T-helper 1 cell treated with Interleukin-12 subunit alpha and Interleukin-12 subunit beta and Interleukin-4 antibody, amounts not matched to agents 30 μg/mL and 1 μg/mL, for 36 hours (primary cell): ENCODE measurements at regions not wholly inside any gene's neighbourhood (a gene's known extent, or its start where the extent isn't known, plus 50 kb on each side); places are given as distances from the start of the nearest gene placed in this dataset.
"Not testable (repeated sequence)": the region's sequence is repeated elsewhere in the genome, so short reads cannot be mapped to it uniquely, and the experiment has no call there.

Source experiments
- H3K27ac Mint-ChIP-seq: one replicate; pipeline ENCODE4 v1.8.0; 2021; ENCODE audit warnings: mild to moderate bottlenecking, mixed read lengths
- H3K27me3 Mint-ChIP-seq: one replicate; pipeline ENCODE4 v1.8.0; 2021; ENCODE audit warnings: low read depth, mixed read lengths
- H3K36me3 Mint-ChIP-seq: one replicate; pipeline ENCODE4 v1.8.0; 2021; ENCODE audit warnings: low read depth, mixed read lengths
- H3K4me1 Mint-ChIP-seq: one replicate; pipeline ENCODE4 v1.8.0; 2021; ENCODE audit warnings: low read depth, mixed read lengths
- H3K4me3 Mint-ChIP-seq: one replicate; pipeline ENCODE4 v1.8.0; 2021; ENCODE audit warnings: mild to moderate bottlenecking, moderate library complexity, mixed read lengths
- H3K9me3 Mint-ChIP-seq: one replicate; pipeline ENCODE4 v1.8.0; 2021; ENCODE audit warnings: mixed read lengths

DNA sequence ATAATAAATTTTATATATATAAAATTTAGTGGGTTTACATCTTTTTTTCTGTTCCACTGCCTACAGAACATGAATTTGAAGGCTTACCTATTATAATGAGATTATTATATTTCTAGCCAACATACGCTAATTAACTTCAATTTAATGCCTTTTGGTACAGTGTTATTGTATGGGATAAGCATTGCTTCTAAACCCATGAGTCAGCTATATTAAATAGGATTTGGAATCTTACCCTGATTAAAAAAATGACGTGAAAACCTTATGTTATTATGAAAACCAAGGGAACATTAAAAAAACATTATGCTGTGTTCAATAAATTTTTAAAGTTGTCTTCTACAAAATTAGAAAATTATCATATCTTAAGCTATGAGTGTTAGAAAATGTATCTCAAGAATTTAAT lies 334.0 kb upstream of the RGS17 start:
- Mint-ChIP-seq H3K27ac (no peak overlapping the region), H3K27me3 (no peaks in the 10 kb centered on the region), H3K9me3 (no peaks in the 10 kb centered on the region), H3K36me3 (no peaks in the 10 kb centered on the region), H3K4me1 (no peaks in the 10 kb centered on the region), H3K4me3 (no peak overlapping the region)

DNA sequence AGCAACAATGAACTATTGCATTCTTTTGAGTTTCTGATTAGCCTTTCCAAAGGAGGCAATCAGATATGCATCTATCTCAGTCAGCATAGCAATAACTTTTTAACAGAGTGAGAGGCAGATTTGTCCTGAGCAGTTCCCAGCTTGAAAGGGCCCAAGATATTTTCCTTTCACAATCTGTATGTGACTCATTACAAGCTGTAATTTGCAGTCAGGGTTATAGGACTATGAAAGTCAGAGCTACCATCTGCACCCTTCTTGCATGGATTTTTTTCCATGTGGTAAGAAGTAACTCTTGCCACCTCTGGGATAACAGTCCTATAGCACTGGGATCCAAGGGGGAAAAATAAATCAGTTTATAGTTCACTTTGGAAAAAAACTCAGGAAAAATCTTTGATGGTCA lies 318.2 kb upstream of the RGS17 start:
- Mint-ChIP-seq H3K9me3 (no peaks in the 10 kb centered on the region), H3K27me3 (no peaks in the 10 kb centered on the region), H3K4me3 (no peak overlapping the region)

DNA sequence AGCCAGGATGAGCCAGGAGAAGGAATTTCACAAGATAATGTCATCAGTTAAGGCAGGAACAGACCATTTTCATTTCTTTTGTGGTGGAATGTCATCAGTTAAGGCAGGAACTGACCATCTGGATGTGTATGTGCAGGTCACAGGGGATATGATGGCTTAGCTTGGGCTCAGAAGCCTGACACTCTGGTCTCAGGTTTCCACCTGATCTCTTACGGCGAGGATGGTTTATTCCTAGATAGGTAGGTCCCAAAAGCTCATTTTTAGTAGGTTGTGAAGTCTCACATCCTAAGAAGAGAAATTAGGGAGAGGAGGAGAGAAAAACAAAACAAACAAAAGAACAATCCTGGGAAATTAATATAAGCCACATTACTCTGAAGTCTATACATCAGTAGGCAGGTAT lies 311.7 kb upstream of the RGS17 start:
- H3K4me1 Mint-ChIP-seq, H3K4me3 Mint-ChIP-seq, H3K27me3 Mint-ChIP-seq, H3K27ac Mint-ChIP-seq, H3K9me3 Mint-ChIP-seq, H3K36me3 Mint-ChIP-seq: not testable (repeated sequence)

More for the DNA sequence above, 318.2 kb upstream of the RGS17 start:
- H3K4me1 Mint-ChIP-seq, result no peaks in the 10 kb centered on the region
- no peak overlapping the region for H3K27ac Mint-ChIP-seq
- H3K36me3 Mint-ChIP-seq, result no peaks in the 10 kb centered on the region

DNA sequence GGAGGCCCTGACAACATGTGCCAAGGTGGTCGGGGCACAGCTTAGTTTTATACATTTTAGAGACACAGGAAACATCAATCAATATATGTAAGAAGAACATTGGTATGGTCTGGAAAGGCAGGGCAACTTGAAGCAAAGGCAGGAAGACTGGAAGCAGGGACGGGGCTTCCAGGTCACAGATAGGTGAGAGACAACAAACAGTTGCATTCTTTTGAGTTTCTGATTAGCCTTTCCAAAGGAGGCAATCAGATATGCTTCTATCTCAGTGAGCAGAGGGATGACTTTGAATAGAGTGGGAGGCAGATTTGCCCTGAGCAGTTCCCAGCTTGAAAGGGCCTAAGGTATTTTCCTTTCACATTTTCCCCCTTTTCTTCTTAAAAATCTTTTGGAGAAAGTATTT lies 311.0 kb upstream of the RGS17 start:
- no peaks in the 10 kb centered on the region for H3K4me1 Mint-ChIP-seq
- peaks cover 4% of the 10 kb centered on the region for H3K9me3 Mint-ChIP-seq
- no peaks in the 10 kb centered on the region for H3K36me3 Mint-ChIP-seq
- H3K4me3 Mint-ChIP-seq, result no peak overlapping the region
- H3K27ac Mint-ChIP-seq, result no peak overlapping the region
- H3K27me3 Mint-ChIP-seq, result no peaks in the 10 kb centered on the region

DNA sequence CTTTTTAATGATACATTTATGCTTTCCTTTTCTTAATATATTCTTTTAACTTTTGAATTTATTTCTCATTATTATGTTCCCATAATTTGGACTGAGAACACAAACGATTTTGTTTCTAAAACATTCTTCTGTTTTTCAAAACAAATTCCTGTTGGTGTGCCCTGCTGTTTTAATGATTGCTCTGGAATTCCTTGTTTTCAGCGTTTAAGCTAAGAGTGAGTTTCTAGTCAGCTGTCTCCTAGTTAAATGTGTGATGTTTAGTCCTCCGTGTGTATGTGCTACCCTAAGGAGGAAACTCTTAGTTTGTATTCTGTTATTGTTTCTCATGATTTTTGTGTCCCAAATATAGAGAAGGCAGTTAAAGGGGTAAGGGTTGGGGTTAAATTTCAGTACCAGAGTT lies 306.1 kb upstream of the RGS17 start:
- H3K4me3 Mint-ChIP-seq, result no peak overlapping the region
- H3K36me3 Mint-ChIP-seq, result no peaks in the 10 kb centered on the region
- no peak overlapping the region for H3K27ac Mint-ChIP-seq
- H3K9me3 Mint-ChIP-seq, result no peaks in the 10 kb centered on the region
- no peaks in the 10 kb centered on the region for H3K4me1 Mint-ChIP-seq
- no peaks in the 10 kb centered on the region for H3K27me3 Mint-ChIP-seq

DNA sequence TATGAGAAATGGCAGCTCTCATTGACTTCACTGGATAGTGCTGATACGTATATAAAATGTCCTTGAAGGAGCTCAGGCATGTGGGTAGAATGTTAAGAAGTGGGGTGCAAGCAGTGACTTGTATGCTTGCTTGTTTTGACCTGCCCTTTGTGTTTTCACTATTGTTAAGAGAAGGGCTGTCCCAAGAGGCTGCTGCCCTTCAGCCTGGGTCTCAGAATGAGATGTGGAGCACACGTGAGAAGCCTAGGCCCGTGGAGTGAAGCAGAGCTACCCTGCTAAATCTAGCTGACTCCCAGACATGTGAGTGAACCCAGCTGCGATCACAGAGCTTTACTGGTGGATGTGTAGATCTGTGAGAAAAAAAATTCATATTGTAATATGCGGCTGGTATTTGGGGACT lies 305.3 kb upstream of the RGS17 start:
- no peak overlapping the region for H3K27ac Mint-ChIP-seq
- H3K27me3 Mint-ChIP-seq, result no peaks in the 10 kb centered on the region
- H3K36me3 Mint-ChIP-seq, result no peaks in the 10 kb centered on the region
- no peaks in the 10 kb centered on the region for H3K4me1 Mint-ChIP-seq
- H3K4me3 Mint-ChIP-seq, result no peak overlapping the region
- H3K9me3 Mint-ChIP-seq, result no peaks in the 10 kb centered on the region

DNA sequence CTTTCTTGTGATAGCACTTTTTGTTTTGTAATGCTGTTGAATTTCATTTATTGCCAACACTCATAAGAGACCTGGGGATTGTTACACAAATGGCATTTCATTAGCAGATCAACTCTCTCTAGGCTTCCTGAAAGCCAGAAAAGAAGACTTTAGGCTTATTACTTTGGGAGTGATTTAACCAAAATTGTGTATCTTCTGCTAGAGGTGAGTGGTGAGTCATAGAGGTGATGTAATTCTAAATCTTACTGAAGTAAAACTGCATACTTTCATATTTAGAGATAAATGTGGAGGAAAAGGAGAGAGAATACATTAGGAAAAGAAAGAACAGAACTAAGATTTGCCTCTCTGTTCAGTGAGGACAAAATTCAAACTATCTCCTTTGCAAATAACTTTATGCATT lies 304.7 kb upstream of the RGS17 start:
- Mint-ChIP-seq H3K36me3 (no peaks in the 10 kb centered on the region), H3K4me1 (no peaks in the 10 kb centered on the region), H3K9me3 (no peaks in the 10 kb centered on the region), H3K27me3 (no peaks in the 10 kb centered on the region), H3K27ac (no peak overlapping the region), H3K4me3 (no peak overlapping the region)

DNA sequence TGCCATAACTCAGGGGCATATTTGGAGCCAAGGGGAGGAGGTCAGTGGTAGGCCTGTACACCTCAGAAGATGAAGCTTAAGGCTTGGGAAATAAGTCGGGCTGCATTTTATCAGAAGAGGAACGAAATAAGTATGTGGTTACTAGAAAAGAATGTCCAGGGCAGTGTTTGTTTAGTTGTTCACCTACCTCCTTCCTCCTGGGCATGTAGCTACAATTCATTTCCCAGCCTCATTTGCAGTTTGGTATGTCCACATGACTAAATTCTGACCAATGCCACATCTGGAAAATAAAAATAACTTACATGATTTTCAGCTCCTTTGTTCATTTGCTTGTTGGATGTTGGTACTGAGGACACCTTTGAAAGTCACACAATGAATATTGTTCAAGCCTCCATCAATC lies 294.5 kb upstream of the RGS17 start:
- H3K4me3 Mint-ChIP-seq, result no peak overlapping the region
- no peaks in the 10 kb centered on the region for H3K4me1 Mint-ChIP-seq
- no peaks in the 10 kb centered on the region for H3K9me3 Mint-ChIP-seq
- no peak overlapping the region for H3K27ac Mint-ChIP-seq
- no peaks in the 10 kb centered on the region for H3K36me3 Mint-ChIP-seq
- H3K27me3 Mint-ChIP-seq, result no peaks in the 10 kb centered on the region

DNA sequence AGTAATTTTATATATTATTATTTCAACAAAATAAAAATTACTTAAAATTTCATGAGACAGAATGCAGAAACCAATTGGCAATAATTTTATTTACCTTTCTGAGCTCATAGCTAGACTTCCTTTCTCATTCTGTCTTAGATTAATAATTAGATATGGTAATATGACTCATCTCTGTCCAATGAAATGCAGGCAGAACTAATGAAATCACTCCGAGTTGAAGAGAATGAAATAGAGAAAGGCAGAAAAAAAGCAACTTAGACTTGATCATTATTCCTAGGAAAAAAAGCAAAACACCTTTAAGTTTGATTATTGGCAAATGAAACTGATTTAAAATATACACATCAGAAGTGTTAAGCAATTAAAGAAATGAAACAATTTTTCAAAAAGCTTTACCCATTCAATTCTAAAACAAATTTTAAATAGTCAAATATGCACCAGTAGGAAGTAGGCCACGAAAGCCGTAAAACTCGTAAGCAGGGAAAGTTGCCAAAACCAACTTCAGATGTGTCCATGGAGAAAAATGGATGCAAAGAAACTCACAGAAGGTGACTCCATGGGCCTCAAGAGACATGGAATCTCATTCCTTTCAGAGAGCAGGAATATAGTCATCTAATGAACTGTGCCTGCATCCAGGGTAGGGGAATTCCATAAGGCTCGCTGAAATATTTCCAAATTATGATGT lies 293.8 kb upstream of the RGS17 start:
- Mint-ChIP-seq H3K27me3 (no peaks in the 10 kb centered on the region), H3K9me3 (no peaks in the 10 kb centered on the region), H3K27ac (no peak overlapping the region), H3K4me1 (no peaks in the 10 kb centered on the region), H3K4me3 (no peak overlapping the region), H3K36me3 (no peaks in the 10 kb centered on the region)

DNA sequence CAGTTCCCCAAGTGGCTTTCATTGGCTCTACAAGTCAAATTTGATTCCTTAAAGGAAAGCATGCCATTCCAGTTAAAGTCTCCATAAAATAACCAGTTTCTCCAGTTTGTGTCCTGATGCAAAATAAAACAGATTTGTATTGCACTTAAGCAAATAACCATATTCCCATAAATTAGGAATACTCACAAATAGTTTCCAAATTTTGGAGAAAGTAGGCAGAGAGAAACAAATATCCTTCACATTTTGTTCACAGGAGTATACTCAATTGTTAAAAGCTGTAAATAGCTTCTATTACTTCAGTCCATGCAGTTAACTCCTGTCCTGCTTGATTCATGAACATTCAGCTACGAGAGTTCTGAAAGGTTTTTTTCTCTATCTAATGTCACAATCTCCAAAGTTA lies 281.4 kb upstream of the RGS17 start:
- Mint-ChIP-seq H3K4me3 (no peak overlapping the region), H3K36me3 (no peaks in the 10 kb centered on the region), H3K9me3 (peaks cover 4% of the 10 kb centered on the region), H3K27ac (no peak overlapping the region), H3K27me3 (no peaks in the 10 kb centered on the region), H3K4me1 (no peaks in the 10 kb centered on the region)

DNA sequence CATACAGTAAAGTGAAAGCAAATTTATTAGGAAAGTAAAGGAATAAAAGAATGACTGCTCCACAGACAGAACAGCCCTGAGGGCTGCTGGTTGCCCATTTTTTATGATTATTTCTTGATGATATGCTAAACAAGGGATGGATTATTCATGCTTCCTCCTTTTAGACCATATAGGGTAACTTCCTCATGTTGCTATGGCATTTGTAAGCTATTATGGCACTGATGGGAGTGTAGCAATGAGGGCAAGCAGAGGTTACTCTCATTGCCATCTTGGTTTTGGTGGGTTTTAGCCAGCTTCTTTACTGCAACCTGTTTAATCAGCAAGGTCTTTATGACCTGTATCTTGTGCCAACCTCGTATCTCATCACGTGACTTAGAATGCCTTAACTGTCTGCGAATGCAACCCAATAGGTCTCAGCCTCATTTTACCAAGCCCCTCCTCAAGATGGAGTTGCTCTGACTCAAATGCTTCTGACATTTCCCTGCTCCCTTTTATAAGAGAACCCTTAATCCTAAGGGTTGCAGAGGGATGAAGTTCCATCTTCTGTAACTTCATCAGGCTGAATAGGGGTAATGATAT lies 280.1 kb upstream of the RGS17 start:
- peaks cover 6% of the 10 kb centered on the region for H3K9me3 Mint-ChIP-seq
- no peak overlapping the region for H3K4me3 Mint-ChIP-seq
- no peaks in the 10 kb centered on the region for H3K4me1 Mint-ChIP-seq
- no peaks in the 10 kb centered on the region for H3K27me3 Mint-ChIP-seq
- H3K27ac Mint-ChIP-seq, result no peak overlapping the region
- no peaks in the 10 kb centered on the region for H3K36me3 Mint-ChIP-seq

DNA sequence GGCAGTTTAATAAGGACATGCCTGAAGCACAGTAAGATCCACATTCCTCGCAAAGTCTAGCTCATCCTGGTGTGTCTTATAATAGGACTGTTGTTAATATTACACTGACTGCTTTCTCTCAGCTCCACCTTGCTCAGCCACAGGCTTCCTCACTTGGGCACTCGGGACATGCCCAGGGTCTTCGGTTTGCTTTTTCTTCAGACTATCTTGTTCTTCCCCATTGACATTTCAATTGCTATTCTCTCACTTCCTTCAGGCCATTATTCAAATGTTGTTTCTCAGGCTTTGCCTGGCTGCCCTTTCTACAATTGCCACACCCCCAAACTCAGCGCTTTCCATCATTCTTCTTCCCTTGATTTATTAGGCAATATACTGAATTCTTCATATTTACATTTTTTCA lies 274.8 kb upstream of the RGS17 start:
- no peaks in the 10 kb centered on the region for H3K4me1 Mint-ChIP-seq
- no peaks in the 10 kb centered on the region for H3K27me3 Mint-ChIP-seq

DNA sequence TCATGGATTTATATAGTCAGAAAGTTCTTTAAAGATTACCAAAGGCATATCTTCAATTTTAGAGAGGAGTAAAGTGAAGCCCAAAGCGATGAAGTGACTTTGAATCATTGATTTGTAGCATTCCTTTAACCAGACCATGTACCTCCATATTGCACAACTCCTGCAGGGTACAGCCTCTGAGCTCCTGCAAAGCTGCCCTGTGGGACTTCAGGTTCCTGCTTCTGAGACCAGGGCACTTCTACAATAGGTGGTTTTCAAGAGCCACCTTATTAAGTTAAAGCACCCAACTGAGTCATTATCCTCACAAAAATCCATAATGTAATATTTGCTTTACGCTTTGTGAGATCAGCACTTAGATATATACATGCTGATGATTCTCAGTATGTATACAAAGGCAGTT lies 270.7 kb upstream of the RGS17 start:
- Mint-ChIP-seq H3K4me1 (no peaks in the 10 kb centered on the region), H3K9me3 (peaks cover 12% of the 10 kb centered on the region), H3K27ac (no peak overlapping the region), H3K4me3 (no peak overlapping the region), H3K36me3 (no peaks in the 10 kb centered on the region), H3K27me3 (no peaks in the 10 kb centered on the region)

More for the DNA sequence above, 274.8 kb upstream of the RGS17 start:
- Mint-ChIP-seq H3K27ac (no peak overlapping the region), H3K36me3 (no peaks in the 10 kb centered on the region), H3K4me3 (no peak overlapping the region), H3K9me3 (peaks cover 12% of the 10 kb centered on the region)

DNA sequence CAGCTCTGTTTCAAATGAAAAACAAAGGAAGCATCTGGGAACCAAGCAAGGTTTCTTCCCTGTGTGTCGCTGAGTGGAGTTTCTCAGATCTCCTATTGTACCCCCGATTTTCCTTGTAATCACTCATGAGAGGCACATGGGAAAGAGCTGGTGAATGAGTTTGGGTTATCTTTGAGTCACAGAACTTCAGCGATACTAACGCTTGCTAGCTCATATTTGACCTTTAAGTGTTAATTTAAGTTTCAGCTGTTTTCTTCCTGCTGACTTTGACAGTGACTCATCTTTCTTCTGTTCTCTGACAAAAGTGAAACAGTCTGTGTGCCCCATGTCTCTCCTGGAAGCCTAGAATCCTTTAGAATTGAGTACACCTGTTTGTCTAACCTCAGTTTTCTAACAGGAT lies 261.1 kb upstream of the RGS17 start:
- H3K9me3 Mint-ChIP-seq, result no peaks in the 10 kb centered on the region
- no peaks in the 10 kb centered on the region for H3K27me3 Mint-ChIP-seq
- no peaks in the 10 kb centered on the region for H3K36me3 Mint-ChIP-seq
- no peak overlapping the region for H3K4me3 Mint-ChIP-seq
- H3K4me1 Mint-ChIP-seq, result no peaks in the 10 kb centered on the region
- H3K27ac Mint-ChIP-seq, result no peak overlapping the region

DNA sequence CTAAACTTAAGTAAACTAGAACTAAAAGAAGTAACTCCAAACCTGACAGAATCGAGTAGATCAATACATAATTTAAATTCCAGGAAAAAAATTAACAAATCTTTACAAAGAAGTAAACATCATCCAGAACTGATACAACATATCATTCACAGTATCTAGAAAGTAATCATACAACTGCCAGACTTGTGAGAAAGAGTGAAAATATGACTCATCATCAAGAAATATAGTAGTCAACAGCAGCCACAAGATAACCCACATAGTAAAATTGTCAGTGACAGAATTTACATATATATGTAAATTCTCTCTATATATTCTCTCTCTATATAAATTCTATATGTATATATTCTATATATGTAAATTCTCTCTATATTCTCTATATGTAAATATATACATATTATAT lies 242.8 kb upstream of the RGS17 start:
- no peaks in the 10 kb centered on the region for H3K36me3 Mint-ChIP-seq
- no peaks in the 10 kb centered on the region for H3K27me3 Mint-ChIP-seq
- H3K9me3 Mint-ChIP-seq, result no peaks in the 10 kb centered on the region
- H3K27ac Mint-ChIP-seq, result no peak overlapping the region
- H3K4me3 Mint-ChIP-seq, result no peak overlapping the region
- H3K4me1 Mint-ChIP-seq, result no peaks in the 10 kb centered on the region

DNA sequence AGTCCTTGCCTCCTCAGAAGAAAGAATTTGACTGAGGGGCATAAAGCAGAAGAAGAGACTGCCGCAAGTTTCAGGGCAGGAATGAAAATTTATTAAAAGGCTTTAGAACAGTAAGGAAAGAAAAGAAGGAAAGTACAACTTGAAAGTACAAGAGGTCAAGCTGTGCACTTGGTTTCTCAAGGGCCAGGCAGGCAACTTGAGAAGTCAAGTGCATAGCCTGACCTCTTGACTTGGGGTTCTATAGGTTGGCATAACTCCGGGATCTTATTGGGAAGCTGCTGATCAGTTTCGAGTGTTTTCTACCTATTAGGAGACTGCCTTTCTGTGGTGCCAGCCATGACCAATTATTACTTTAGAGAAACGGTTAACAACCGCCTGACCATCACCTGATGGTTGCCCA lies 237.0 kb upstream of the RGS17 start:
- Mint-ChIP-seq H3K4me1 (no peaks in the 10 kb centered on the region), H3K9me3 (no peaks in the 10 kb centered on the region), H3K27ac (no peak overlapping the region), H3K4me3 (no peak overlapping the region), H3K27me3 (no peaks in the 10 kb centered on the region), H3K36me3 (no peaks in the 10 kb centered on the region)
